PC-9 (cell line): ENCODE measurements at regions not wholly inside any gene's neighbourhood (a gene's known extent, or its start where the extent isn't known, plus 50 kb on each side); places are given as distances from the start of the nearest gene placed in this dataset.
"Not testable (repeated sequence)": the region's sequence is repeated elsewhere in the genome, so short reads cannot be mapped to it uniquely, and the experiment has no call there.

ENCODE experiments used
- CTCF ChIP-seq: fragments of 200-600 bp; sonication (generic); conservative IDR thresholded peaks from 2 replicates; pipeline ENCODE4 v1.6.1; 2017; ENCODE audit warnings: mixed run types, antibody characterized with exemption, mild to moderate bottlenecking, moderate library complexity
- EZH2 ChIP-seq: fragments of 200-600 bp; sonication (generic); IDR thresholded peaks from 2 replicates; pipeline ENCODE4 v1.8.0; 2017; ENCODE audit warnings: antibody characterized with exemption, low read depth

DNA sequence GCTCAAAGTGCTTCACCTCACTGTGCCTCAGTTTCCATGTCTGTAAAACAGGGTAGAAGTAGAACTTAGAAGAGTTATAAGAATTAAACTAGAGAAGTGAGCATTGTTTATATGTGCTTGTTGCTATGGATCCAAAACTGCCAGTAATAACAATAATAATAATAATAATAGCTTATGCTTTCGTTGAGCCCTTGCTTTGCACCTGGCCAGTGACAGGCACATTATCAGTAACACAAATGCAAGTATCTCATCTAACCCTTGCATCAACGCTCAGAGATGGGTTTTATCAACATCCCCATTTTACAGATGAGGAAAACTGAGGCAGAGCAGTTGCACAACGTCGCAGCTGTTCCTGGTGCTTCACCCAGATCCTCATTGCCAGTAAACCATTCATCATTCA is 125.0 kb downstream of the NPIPA8 start:
- not testable (repeated sequence) for TF ChIP-seq CTCF, EZH2
